ENCODE measurements at regions not wholly inside any gene's neighbourhood (a gene's known extent, or its start where the extent isn't known, plus 50 kb on each side); places are given as distances from the start of the nearest gene placed in this dataset.

GRCh38 chr10:121417298-121417697 lies 180.9 kb downstream of the FGFR2 start:
- TF ChIP-seq, protein P1, sequence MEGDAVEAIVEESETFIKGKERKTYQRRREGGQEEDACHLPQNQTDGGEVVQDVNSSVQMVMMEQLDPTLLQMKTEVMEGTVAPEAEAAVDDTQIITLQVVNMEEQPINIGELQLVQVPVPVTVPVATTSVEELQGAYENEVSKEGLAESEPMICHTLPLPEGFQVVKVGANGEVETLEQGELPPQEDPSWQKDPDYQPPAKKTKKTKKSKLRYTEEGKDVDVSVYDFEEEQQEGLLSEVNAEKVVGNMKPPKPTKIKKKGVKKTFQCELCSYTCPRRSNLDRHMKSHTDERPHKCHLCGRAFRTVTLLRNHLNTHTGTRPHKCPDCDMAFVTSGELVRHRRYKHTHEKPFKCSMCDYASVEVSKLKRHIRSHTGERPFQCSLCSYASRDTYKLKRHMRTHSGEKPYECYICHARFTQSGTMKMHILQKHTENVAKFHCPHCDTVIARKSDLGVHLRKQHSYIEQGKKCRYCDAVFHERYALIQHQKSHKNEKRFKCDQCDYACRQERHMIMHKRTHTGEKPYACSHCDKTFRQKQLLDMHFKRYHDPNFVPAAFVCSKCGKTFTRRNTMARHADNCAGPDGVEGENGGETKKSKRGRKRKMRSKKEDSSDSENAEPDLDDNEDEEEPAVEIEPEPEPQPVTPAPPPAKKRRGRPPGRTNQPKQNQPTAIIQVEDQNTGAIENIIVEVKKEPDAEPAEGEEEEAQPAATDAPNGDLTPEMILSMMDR (optimal IDR thresholded peaks at IDR 0.05 in 1 of 3, IDR thresholded peaks at IDR 0.05 in 1 of 3, conservative IDR thresholded peaks at IDR 0.05 in 1 of 3; ENCODE audit: extremely low read depth in 1 of 3, insufficient read depth in 2 of 3, low read length in 3 of 3) = no peak
- no peak for TF ChIP-seq EZH2 (IDR thresholded peaks at IDR 0.05; ENCODE audit: low read length)
